ENCODE measurements at regions not wholly inside any gene's neighbourhood (a gene's known extent, or its start where the extent isn't known, plus 50 kb on each side); places are given as distances from the start of the nearest gene placed in this dataset.

GRCh38 chr6:6483733-6484132 is 104.8 kb upstream of the LY86 start:
- no peak for ATAC-seq (ENCODE audit: low read depth)
- Histone ChIP-seq H3K4me1 (ENCODE audit: control insufficient read depth in 2 of 2, insufficient read depth in 2 of 2, low read length in 2 of 2) (no peaks in the 10 kb centered on the region), H3K36me3 (replicated peaks in 1 of 2; ENCODE audit: control extremely low read depth in 1 of 2, control insufficient read depth in 1 of 2, extremely low read depth in 1 of 2, insufficient read depth in 2 of 2, low read length in 1 of 2) (no peaks in the 10 kb centered on the region), H3K9me3 (ENCODE audit: control extremely low read depth in 1 of 3, control insufficient read depth in 2 of 3, insufficient read depth in 1 of 3, low read length in 2 of 3) (peaks cover 0 to 4% (median 0%) of the 10 kb centered on the region in 3 donors), H3K27me3 (replicated peaks in 1 of 4; ENCODE audit: control extremely low read depth in 1 of 4, control insufficient read depth in 3 of 4, insufficient read depth in 4 of 4, low read length in 3 of 4) (peaks cover 0 to 3% (median 0%) of the 10 kb centered on the region in 4 experiments), H3K4me3 (ENCODE audit: control extremely low read depth in 1 of 5, extremely low read depth in 1 of 5, insufficient read depth in 1 of 5, low read depth in 2 of 5, low read length in 4 of 5) (no peak overlapping the region), H2AFZ (ENCODE audit: insufficient read depth, low read depth, low read length, poor library complexity, severe bottlenecking) (no peak overlapping the region), H3K79me2 (ENCODE audit: control insufficient read depth, insufficient read depth, low read length) (no peaks in the 10 kb centered on the region), H3K27ac (ENCODE audit: low read length in 2 of 2) (no peak overlapping the region), H4K20me1 (ENCODE audit: control insufficient read depth, insufficient read depth, low read length, poor library complexity, severe bottlenecking) (no peaks in the 10 kb centered on the region), H3K4me2 (replicated peaks; ENCODE audit: low read depth, low read length, poor library complexity, severe bottlenecking) (no peak overlapping the region), H3K9ac (ENCODE audit: low read length) (no peak overlapping the region)
- intact Hi-C loops (cut with micrococcal nuclease), result no loop called here
- Mint-ChIP-seq H3K4me3 (no peak overlapping the region), H3K27me3 (peaks cover 10% of the 10 kb centered on the region), H3K27ac (no peak overlapping the region), H3K9me3 (ENCODE audit: insufficient read depth) (peaks cover 3% of the 10 kb centered on the region), H3K4me1 (no peaks in the 10 kb centered on the region)
- no peak for DNase-seq
- ChIA-PET POLR2A (no interaction called here), CTCF (no interaction called here)
- TF ChIP-seq CTCF (IDR thresholded peaks at IDR 0.05), result no peak
- no peak for TF ChIP-seq EZH2 (IDR thresholded peaks at IDR 0.05; ENCODE audit: borderline replicate concordance, insufficient read depth, low read depth, low read length, poor library complexity, severe bottlenecking)
- no CpG with 5 or more reads among the region's 2 CpGs for WGBS (ENCODE audit: insufficient coverage)

DNA sequence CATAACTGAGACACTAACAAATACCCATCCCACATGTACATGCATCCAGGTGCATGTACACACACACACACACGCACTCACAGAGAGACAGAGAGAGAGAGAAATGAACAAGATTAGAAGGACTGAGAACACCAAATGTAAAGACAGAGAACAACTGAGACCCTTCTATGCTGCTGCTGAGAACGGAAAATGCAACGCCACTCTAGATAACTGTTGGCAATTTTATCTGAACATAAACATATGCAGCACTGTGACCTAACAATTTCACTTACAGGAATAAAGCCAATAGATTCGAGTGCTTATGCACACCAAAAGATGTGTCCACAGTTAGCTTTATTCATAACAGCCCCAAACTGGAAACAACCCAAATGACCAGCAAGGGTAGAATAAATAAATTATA is 103.8 kb upstream of the LY86 start:
- CTCF ChIA-PET, result no interaction called here

More for the DNA sequence above, 103.8 kb upstream of the LY86 start:
- POLR2A ChIA-PET, result no interaction called here
- intact Hi-C loops (cut with micrococcal nuclease), result no loop called here
- H3K9ac ChIP-seq (ENCODE audit: low read length), result no peak overlapping the region
- H3K27ac ChIP-seq (ENCODE audit: low read length in 2 of 2), result no peak overlapping the region
- ATAC-seq (ENCODE audit: low read depth), result no peak
- DNase-seq, result no peak
- H3K4me3 Mint-ChIP-seq, result no peak overlapping the region
- no peak for TF ChIP-seq CTCF (IDR thresholded peaks at IDR 0.05)
- no peak for TF ChIP-seq EZH2 (IDR thresholded peaks at IDR 0.05; ENCODE audit: borderline replicate concordance, insufficient read depth, low read depth, low read length, poor library complexity, severe bottlenecking)
- H3K9me3 ChIP-seq (ENCODE audit: control extremely low read depth in 1 of 3, control insufficient read depth in 2 of 3, insufficient read depth in 1 of 3, low read length in 2 of 3), result peaks cover 0 to 4% (median 0%) of the 10 kb centered on the region in 3 donors
- H3K4me1 ChIP-seq (ENCODE audit: control insufficient read depth in 2 of 2, insufficient read depth in 2 of 2, low read length in 2 of 2), result no peaks in the 10 kb centered on the region
- H3K4me2 ChIP-seq (replicated peaks; ENCODE audit: low read depth, low read length, poor library complexity, severe bottlenecking), result no peak overlapping the region
- H3K27me3 ChIP-seq (replicated peaks in 1 of 4; ENCODE audit: control extremely low read depth in 1 of 4, control insufficient read depth in 3 of 4, insufficient read depth in 4 of 4, low read length in 3 of 4), result peaks cover 0 to 3% (median 0%) of the 10 kb centered on the region in 4 experiments
- H3K27ac Mint-ChIP-seq, result no peak overlapping the region
- no peaks in the 10 kb centered on the region for H3K79me2 ChIP-seq (ENCODE audit: control insufficient read depth, insufficient read depth, low read length)
- H3K36me3 ChIP-seq (replicated peaks in 1 of 2; ENCODE audit: control extremely low read depth in 1 of 2, control insufficient read depth in 1 of 2, extremely low read depth in 1 of 2, insufficient read depth in 2 of 2, low read length in 1 of 2), result no peaks in the 10 kb centered on the region
- H3K27me3 Mint-ChIP-seq, result peaks cover 5% of the 10 kb centered on the region
- no peaks in the 10 kb centered on the region for H4K20me1 ChIP-seq (ENCODE audit: control insufficient read depth, insufficient read depth, low read length, poor library complexity, severe bottlenecking)
- no peak overlapping the region for H2AFZ ChIP-seq (ENCODE audit: insufficient read depth, low read depth, low read length, poor library complexity, severe bottlenecking)
- peaks cover 3% of the 10 kb centered on the region for H3K9me3 Mint-ChIP-seq (ENCODE audit: insufficient read depth)
- H3K4me1 Mint-ChIP-seq, result no peaks in the 10 kb centered on the region
- WGBS (ENCODE audit: insufficient coverage), result 94% methylated on average over 2 of the region's 4 CpGs
- H3K4me3 ChIP-seq (ENCODE audit: control extremely low read depth in 1 of 5, extremely low read depth in 1 of 5, insufficient read depth in 1 of 5, low read depth in 2 of 5, low read length in 4 of 5), result no peak overlapping the region
